OCI-M2 (cell line): ENCODE measurements at regions not wholly inside any gene's neighbourhood (a gene's known extent, or its start where the extent isn't known, plus 50 kb on each side); places are given as distances from the start of the nearest gene placed in this dataset.

ENCODE experiments used
- DNase-seq: peaks from one replicate; lab custom pipeline; 2025; ENCODE audit not compliant: unreplicated experiment; lab: John Stamatoyannopoulos, UW

DNA sequence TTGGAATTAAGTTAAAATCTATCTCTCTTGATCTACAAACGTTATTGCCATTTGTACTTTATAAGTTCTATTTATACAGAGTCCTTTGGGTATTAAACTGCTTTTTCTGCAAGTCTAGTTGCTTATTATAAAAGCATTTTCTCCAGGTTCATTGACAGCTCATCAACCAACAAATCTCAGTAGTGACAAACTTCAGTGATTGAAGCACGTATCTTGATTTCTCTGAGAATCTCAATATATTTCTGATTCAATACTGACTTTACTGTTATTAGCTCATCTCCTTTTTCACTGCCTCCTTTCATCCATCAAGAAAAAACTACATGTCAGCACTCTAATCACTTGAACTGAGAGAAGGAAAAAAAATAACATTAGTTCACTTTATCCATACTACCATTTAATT is 630.2 kb downstream of the ARAP2 start:
- DNase-seq = no peak

DNA sequence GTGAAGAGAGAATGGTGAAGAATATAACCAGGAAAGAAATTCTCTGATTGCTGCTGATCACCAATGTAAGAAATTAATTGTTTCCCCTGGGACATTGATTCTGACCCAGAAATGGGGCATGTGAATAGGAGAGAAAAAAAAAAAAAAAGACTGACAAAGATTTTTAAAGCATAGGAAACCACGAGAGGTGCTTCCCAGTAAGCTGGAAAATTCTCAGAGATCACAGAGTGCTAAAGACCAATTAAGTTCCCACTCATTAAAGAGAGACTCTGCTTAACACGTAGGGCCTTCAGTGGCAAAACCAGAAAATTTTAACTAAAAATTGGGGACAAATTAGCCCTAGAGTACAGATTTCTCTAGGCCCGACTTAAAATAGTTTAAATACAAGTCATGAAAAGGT is 604.4 kb downstream of the ARAP2 start:
- no peak for DNase-seq

DNA sequence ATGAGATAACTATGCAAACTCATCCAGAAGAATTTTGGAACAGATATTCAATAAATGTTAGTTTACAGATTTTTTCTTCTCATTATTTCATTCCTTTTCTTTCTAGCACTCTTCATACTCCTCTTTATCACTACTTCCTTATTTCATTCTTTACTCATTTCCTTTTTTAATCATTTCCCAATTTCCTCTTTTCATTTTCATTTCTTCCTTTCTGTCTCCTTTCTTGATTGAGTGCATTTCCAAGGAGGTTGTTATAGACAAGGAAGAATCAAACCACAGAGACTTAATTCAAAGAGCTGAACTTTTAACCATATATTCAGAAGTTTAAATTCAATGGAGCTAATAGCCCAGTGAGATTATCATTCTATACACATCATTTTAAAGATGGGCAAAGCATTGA is 600.7 kb downstream of the ARAP2 start:
- DNase-seq = no peak

DNA sequence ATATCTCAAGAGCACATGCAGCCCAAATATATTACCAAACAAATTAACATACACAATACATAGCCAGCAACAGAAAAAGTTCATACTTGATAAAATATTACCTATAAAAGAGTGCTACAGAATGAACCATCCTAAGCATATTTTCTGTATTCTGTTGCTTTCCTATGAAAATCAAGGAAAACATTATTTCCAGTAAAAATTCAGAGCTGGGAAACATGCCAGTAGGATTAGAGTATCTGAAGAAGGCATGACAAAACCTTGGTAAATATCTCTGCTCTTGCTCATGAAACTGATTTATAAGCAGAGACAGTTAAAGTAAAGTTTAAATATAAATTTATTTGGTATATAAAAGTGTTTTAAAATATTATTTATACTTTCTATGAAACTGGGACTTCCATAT is 599.7 kb downstream of the ARAP2 start:
- no peak for DNase-seq

DNA sequence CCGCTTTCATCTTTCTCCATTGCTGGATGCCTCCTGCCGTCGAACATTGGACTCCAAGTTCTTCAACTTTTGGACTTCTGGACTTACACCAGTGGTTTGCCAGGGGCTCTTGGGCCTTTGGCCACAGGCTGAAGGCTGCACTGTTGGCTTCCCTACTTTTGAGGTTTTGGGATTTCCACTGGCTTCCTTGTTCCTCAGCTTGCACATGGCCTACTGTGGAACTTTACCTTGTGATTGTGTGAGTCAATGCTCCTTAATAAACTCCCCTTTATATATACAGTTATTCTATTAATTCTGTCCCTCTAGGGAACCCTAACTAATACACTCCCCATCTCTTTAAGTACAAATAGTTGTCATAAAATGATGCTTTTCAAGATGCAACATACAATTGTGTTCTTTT is 595.3 kb downstream of the ARAP2 start:
- no peak for DNase-seq

DNA sequence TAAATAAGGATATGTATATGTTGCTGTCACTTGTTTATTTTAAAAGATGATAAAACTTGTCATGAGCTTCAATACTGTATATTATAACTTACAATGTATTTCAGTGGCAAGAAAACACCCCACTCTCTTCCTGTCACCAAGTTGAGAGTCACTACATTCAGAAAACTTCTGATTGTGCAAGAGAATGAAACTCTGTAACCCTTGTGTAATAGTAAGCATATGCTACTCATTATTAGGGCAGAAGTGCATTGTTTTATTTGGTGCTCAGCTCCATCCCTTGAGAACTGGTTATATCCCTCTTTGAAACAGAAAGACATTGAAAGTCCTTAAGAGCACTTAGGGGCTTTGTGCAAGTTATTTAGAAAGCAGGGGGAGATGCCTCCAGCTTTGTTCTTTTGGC is 594.5 kb downstream of the ARAP2 start:
- no peak for DNase-seq

DNA sequence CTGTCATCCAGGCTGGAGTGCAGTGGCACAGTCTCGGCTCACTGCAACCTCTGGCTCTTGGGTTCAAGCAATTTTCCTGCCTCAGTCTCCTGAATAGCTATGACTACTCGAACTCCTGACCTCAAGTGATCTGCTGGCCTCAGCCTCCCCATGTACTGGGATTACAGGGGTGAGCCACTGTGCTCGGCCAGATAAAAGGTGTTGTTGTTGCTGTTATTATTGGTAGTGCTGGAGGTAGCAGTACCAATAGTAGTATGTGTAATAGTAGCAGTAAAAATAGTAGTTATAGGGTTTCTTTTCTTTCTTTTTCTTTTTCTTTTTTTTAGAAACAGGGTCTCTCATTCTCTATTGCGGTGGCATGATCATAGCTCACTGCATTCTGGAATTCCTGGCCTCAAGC is 592.1 kb downstream of the ARAP2 start:
- no peak for DNase-seq

DNA sequence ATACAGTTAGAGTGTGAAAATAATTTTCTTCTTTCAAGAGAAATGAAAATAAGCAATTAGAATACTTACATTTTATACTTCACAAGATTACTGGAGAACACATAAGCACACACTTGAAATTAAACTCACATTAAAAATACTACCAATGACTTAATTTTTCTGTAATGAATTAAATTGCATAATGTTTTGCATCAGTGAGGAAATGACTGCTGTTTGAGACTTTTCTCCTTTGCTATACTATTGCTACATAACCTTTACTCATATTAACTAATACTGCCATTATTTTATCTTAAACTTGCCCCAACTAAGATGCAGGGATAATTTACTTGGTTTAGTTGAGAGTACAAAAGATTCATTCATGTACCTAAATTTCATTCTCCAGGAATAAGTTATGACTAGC is 590.9 kb downstream of the ARAP2 start:
- DNase-seq = no peak

DNA sequence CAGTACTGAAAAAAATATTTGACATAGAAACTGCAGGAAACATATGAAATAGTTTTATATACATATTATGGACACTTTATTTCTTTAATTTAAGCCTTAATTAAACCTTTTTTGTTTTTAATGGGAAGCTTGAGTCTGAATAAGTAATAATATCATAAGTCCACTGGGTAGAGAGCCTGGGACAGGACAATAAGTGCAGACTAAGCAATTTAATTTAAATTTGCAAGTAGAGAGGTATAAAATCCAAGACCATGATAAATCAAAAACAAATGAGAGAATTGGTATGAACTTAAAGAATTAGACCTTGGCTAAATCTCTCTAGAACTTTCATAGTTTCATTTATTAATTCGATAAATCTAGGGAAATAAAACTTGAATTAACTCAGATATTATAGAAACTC is 571.2 kb downstream of the ARAP2 start:
- no peak for DNase-seq

DNA sequence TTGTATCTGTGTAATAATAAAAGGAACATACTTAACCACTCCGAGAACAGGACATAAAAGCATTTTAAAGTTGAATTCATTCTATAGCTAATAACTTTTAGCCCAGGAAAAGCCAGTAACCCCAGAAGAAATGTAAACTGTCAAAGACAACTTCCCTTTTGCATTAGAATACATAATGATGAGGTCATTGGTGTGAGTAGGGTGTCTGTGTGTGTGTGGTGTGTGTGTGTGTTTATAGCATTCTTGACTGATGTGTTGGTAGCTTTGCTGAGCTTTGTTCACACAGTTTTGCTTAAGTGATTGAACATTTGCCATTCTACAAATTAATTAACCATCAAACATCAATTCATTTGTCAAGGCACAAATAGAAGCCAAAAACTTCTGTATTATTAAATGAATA is 559.6 kb downstream of the ARAP2 start:
- DNase-seq = no peak

DNA sequence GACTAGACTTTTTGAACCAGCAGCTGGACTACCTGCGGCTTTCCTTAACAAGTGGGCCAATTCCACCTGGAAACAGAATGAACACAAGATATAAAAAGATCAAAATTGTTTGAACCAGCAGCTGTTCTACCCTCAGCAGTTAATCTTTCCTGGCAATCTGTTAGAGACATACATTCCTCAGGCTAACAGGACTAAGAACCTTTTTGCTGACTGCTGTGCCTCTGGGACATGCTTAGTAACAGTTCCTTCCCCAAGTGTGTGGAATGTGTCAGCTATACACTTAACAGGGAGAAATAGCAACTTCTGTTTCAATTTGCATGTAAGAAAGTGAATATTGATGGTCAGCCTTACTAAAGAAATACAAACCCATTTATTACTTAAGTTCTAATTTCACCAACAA is 554.4 kb downstream of the ARAP2 start:
- no peak for DNase-seq

DNA sequence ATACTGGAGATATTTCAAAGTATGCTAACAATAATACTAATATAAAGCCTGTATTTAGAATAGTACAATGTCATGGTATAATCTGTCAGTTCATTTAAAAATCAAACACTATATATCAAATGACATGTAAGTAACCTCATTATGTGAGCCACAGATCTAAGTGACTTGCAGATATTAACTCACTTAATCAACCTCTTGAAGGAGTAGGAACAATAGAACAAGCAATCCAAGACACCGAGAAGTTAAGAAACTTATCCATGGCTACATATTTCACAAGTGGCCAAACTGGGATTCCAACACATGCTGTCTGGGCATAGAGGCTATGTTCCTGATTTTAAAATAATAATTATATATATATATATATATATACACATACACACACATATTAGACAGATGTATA is 554.0 kb downstream of the ARAP2 start:
- no peak for DNase-seq

DNA sequence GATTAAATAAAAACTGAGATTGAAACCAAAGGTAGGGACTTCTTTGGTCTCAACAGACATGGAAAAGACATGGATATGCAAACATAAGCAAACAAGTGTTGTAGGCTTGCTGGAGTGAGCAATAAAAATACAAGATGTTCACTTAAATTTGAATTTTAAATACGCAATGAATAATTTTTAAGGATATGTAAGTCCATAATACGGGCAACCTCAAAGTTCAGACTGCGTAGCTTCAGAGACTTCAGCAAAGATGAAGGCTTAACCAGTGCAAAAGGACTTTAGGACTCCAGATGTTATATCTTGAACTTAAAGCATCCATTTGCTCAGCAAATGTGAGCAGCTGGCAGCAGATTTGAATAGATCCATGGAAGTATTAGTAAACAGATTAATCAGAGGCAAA is 549.3 kb downstream of the ARAP2 start:
- DNase-seq = no peak

DNA sequence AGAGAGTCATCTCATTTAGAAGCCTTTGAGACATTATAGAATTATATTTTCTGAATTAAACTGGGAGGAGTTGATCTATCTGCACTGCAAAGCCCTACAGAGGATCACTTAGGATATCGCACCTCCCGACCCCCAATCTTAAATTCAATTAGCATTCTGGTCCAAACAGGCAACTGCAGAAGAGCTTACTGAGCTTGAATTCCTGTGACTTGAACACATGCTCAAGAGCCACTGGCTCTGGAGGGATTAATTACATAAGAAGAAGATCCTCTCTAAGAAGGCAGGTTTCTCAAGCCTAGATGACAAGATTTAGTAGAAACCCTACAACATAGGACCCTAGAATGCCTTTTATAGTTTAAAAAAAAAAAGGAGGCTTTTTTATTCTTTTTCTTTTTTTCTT is 548.9 kb downstream of the ARAP2 start:
- DNase-seq = no peak

DNA sequence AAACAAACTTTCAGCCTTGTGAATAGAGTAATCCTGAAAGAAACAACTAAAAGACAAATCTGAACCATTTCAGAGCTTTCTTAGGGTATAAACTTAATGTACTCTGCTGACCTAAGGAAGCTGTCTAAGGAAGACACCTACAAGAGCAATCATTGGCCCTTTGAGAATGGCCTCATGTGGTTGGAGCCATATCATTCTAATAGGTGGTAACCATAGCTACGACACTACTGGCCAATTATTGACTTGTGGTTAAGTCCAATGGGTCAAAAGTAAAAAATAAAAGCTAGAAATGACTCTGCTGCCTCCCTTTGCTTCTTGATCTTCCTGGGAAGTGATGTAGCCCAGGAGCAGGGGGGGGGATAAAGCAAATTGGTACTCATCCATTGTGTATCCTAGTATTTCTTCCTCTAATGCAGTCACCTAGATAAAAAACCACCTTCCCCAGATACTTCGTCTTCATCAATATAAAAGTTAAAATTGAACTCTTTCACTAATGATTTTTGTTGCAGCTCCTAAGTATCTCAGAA is 547.0 kb downstream of the ARAP2 start:
- no peak for DNase-seq

DNA sequence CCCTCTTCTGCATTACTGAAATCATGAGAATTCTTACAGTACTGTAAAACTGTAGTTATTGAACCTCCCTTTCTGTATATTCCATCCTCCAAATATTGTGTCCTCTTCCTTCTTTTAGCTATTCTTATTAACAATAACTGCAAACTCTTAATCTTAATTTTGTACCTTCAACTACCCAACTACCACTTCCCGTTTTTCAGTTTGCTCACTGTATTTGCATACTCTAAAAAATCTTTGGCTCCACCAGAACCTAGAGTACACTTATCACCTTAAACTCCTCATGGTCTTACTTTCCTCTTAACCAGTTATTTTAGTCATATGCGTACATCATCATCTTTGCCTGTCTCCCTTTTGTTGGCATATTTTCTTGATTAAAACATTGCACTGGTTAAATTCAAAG is 543.7 kb downstream of the ARAP2 start:
- DNase-seq = no peak

DNA sequence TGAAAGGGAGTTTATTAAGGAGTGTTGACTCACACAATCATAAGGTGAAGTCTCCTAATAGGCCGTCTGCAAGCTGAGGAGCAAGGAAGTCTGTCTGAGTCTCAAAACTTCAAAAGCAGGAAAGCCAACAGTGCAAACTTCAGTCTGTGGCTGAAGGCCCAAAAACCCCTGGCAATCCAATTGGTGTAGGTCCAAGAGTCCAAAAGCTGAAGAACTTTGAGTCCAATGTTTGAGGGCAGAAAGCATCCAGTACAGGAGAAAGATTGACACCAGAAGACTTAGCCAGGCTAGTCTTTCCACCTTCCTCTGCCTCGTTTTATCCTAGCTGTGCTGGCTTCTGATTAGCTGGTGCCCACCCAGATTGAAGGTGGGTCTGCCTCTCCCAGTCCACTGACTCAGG is 535.2 kb downstream of the ARAP2 start:
- DNase-seq = no peak

DNA sequence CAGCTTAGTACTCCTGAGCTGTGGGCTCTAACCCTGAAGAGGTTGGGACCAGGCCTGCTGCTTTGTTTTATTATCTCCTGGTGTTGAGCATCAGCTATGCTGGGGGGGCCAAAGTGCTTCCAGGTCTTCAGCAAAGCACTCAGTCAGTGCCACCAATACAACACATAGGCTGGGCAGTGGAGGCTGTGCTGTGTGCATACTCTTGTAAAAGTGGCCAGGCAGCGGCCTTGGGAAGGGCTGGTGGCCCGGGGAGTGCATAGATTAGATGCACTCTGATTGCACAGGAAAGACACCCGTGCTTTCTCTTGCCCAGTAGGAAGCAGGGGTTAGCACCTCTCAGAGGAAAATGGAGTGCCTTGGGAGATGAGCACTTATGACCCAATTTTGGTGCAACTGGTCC is 534.0 kb downstream of the ARAP2 start:
- DNase-seq = no peak

DNA sequence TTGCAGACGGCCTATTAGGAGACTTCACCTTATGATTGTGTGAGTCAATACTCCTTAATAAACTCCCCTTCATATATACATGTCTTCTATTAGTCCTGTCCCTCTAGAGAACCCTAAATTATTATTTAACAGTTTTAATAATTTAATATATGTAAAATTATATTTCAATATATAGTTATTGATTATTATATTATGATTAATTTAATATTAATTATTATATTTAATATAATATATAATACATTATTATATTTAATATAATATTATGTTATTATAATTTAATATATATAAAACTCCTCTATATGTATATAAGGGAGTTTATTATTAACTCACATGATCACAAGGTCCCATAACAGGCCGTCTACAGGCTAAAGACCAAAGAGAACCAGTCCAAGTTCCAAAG is 533.2 kb downstream of the ARAP2 start:
- no peak for DNase-seq

DNA sequence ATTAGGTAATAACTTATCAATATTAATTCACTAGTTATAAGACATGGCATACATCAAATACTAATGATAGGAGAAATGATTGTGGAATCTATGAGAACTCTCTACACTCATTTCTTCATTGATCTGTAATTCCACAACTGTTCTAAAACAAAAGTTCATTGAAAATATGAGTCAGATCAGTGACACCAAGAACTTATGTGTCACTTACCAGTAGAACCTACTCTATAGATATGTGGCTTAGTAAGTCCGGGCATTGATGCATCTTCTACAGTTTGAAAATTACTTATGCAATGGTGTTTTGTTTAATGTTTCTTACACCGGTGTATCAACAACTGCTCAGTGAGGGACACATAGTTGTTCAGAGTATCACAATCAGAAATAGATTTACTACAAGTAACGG is 520.3 kb downstream of the ARAP2 start:
- DNase-seq = no peak

DNA sequence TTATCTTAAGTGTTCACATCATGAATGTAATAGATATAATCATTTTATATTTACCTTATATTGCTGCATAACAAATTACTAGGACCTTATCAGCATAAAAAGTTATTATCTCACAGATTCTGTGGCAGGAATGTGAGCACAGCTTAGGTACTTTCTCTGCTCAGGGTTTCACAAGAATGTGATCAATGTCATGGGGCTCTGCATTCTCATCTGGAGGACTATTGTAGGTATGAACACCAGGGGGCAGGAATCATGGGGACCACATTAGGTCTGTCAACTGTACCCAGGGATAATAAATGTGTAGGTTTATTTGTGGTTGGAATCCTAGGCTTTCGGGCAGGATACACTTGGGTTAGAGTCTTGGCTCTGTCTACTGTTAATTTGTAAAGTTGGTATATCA is 519.2 kb downstream of the ARAP2 start:
- DNase-seq = no peak

DNA sequence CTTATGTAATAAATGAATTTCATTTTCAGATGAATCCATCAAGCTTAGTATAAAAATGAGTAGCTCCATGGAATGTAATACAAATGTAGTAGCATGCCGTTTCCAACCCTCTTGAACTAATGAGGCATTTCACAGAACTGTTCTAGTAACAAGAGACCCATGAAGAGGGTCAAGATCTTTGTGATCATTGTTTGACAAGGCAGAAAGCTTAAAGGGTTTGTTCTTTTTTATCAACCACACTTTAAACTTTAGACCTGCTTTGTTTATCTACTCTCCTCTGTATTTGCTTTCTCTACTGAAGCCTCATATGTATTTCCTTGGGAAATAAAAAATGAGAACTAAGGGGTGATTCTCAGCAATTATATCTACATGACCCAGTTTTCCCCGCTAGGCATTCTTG is 513.9 kb downstream of the ARAP2 start:
- no peak for DNase-seq

DNA sequence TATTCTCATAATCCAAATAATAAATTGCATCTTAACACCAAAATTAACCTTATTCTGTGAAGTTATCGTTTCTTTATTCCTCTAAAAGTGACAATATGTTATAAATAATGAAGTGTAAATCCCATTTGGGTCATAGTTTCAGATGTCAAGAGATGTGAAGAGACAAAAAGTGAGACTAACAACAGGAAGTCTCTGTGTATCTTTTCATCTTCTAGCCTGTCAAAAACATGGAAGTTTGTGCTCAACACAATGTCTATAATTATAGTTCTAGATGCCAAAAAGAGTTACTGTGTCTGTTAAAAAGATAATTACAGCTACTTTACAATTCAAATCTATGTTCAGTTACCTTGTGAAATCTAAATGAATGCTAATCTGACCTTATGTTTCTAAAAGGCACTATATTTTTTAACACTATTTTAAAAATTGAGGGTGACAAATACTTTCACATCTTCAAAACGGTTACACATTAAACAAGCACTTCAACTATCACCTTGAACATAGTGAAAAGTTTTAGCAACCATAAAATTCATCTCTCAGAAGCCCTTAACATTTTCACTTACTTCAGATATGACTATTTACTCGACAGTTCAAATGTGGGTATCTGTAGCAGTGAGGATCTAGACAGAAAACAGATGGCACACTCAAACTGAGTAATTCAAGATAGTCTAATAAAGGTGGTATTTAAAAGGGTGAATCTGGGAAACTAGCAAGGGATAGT is 509.8 kb downstream of the ARAP2 start:
- DNase-seq = no peak
